HEK293 (cell line): ENCODE measurements at regions not wholly inside any gene's neighbourhood (a gene's known extent, or its start where the extent isn't known, plus 50 kb on each side); places are given as distances from the start of the nearest gene placed in this dataset.

Experiments used
- ZIC2 ChIP-seq: fragments of 450-650 bp; formaldehyde crosslinking; IDR thresholded peaks from 2 replicates; pipeline ENCODE4 v1.5.1; 2016; ENCODE audit warnings: missing biosample characterization, missing genetic modification characterization
- ZNF311 ChIP-seq: fragments of 450-650 bp; formaldehyde crosslinking; IDR thresholded peaks from 2 replicates; pipeline ENCODE4 v1.5.1; 2017; ENCODE audit warnings: missing biosample characterization, missing genetic modification characterization, borderline replicate concordance
- ZNF324 ChIP-seq: fragments of 450-650 bp; formaldehyde crosslinking; IDR thresholded peaks from 2 replicates; pipeline ENCODE4 v1.5.1; 2016; ENCODE audit warnings: missing biosample characterization, missing genetic modification characterization
- TF ChIP-seq, protein P1 (sequence below): fragments of 450-650 bp; formaldehyde crosslinking; IDR thresholded peaks from 2 replicates; pipeline ENCODE4 v1.5.1; 2016; ENCODE audit warnings: missing biosample characterization, missing genetic modification characterization, low read depth

DNA sequence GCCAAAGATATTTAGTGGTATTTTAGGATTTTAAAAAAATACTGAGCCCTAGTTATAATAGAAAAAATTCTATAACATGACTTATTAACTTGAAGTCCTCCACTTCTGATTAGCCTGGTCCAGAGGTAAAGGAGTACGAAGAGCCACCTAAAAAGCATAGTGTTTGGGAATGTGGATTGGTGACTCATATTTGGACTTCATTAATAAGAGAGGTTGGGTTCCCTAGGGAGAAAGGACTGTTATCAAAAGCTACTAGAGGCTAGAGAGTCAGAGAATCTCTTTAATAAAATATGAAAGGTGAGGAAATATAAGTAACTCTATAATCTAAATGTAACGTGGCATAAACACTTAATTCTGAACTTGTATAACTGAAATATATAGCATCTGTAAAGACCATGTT, 180.7 kb upstream of the TARS1 start:
- no peak for TF ChIP-seq ZNF311 (tag by site-specific recombination)
- TF ChIP-seq ZNF324 (tag by site-specific recombination) = no peak
- no peak for TF ChIP-seq ZIC2
- TF ChIP-seq, protein P1, sequence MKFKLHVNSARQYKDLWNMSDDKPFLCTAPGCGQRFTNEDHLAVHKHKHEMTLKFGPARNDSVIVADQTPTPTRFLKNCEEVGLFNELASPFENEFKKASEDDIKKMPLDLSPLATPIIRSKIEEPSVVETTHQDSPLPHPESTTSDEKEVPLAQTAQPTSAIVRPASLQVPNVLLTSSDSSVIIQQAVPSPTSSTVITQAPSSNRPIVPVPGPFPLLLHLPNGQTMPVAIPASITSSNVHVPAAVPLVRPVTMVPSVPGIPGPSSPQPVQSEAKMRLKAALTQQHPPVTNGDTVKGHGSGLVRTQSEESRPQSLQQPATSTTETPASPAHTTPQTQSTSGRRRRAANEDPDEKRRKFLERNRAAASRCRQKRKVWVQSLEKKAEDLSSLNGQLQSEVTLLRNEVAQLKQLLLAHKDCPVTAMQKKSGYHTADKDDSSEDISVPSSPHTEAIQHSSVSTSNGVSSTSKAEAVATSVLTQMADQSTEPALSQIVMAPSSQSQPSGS (tag by site-specific recombination) = no peak
